ENCODE measurements at regions not wholly inside any gene's neighbourhood (a gene's known extent, or its start where the extent isn't known, plus 50 kb on each side); places are given as distances from the start of the nearest gene placed in this dataset.

DNA sequence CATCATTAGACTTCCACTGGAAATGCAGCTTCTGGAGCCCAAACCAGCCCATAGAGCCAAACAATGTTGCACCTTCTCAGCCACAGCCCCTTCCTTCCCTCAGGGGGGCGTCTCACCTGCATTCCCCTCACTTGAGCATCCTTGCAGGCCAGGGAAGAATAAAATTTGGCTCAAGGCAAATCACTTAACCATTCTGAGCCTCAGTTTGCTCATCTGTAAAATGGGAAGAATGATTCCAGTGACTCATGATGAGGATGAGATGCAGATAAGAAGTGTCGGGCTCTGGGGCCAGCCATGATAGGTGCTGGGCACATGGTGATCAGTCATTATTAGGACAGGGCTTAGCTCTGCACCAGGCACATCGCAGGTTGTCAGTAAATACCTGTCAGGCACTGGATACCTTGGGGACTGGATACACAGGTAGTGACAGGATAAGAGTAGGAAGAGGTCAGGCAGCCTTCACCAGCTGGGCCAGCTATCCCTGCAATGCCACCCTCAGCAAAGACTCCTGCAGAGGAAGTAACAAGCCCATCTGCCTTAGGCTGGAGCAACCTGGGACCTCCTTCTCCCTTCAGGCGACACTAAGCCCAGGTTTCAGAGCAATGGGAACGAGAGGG is 208.0 kb upstream of the TNRC6C start:
- Mint-ChIP-seq H3K4me1 (no peaks in the 10 kb centered on the region), H3K4me3 (no peak overlapping the region), H3K27ac (no peak overlapping the region), H3K9me3 (no peaks in the 10 kb centered on the region), H3K27me3 (peaks cover 9% of the 10 kb centered on the region), H3K36me3 (ENCODE audit: low read depth) (no peaks in the 10 kb centered on the region)
- DNase-seq: no peak
- intact Hi-C loops (cut with micrococcal nuclease): no loop called here

DNA sequence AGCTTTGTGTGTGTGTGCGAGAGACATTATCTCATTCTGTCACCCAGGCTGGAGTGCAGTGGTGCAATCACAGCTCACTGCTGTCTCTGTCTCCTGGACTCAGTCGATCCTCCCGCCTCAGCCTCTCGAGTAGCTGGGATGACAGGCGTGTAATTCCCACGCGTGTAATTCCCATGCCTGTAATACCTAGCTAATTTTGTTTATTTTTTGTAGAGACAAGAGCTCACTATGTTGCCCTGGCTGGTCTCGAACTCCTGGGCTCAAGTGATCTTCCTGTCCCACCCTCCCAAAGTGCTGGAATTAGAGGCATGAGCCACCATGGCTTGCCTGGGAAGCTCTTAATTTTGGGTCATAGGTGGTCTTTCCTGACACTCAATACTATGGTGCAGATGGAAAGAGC is 205.3 kb upstream of the TNRC6C start:
- Mint-ChIP-seq H3K4me3 (no peak overlapping the region), H3K27ac (no peak overlapping the region), H3K27me3 (peaks cover 2% of the 10 kb centered on the region), H3K4me1 (no peaks in the 10 kb centered on the region), H3K9me3 (no peaks in the 10 kb centered on the region), H3K36me3 (ENCODE audit: low read depth) (no peaks in the 10 kb centered on the region)
- intact Hi-C loops (cut with micrococcal nuclease): no loop called here
- DNase-seq: no peak

DNA sequence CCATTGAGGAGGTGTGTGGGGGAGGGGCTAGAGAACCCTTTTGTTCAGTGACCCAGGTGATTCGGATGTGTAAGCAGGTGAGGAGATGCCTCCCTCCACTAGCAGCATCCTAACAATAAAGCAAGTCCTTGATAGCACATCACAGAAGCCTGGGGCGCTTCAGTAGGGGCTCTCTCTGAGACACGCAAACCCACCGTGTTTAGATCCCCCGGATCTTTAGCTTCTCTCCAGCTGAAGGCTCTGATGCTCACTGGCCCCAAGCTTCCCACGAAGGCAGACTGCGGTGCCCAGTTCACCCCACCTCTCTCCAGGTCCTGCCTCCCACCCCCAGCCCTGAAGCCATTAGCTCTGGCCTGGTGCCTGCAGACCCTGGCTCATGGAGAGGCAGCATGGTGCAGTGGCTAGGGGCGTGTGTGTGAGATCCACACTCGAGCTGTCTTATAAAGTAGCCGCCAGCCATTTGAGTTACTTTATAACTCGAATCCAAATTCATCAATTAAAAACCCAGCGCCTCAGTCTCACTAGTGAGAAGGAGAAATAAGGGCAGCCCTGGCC is 204.7 kb upstream of the TNRC6C start:
- Mint-ChIP-seq H3K9me3 (no peaks in the 10 kb centered on the region), H3K4me3 (no peak overlapping the region), H3K27ac (no peak overlapping the region), H3K27me3 (peaks cover 2% of the 10 kb centered on the region), H3K36me3 (ENCODE audit: low read depth) (no peaks in the 10 kb centered on the region), H3K4me1 (no peaks in the 10 kb centered on the region)
- intact Hi-C loops (cut with micrococcal nuclease): no loop called here
- no peak for DNase-seq

DNA sequence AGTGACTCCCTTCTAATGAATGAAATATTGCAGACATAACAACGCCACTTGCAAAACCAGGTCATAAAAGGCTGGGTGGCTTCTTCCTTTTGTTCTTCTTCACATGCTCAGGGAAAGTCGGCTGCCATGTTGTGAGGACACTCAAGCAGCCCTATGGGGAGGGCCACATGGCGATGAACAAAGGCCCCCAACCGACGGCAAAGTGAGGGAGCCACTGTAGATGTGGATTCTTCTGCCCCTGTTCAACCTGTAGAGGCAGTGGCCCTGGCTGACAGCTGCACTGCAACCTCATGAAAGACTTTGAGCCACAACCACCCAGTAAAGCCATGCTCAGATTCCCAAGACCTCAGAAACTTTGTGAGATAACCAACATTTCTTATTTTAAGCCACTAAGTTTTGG is 203.5 kb upstream of the TNRC6C start:
- no peaks in the 10 kb centered on the region for H3K36me3 Mint-ChIP-seq (ENCODE audit: low read depth)
- no peak overlapping the region for H3K4me3 Mint-ChIP-seq
- H3K9me3 Mint-ChIP-seq: no peaks in the 10 kb centered on the region
- peaks cover 2% of the 10 kb centered on the region for H3K27me3 Mint-ChIP-seq
- H3K27ac Mint-ChIP-seq: no peak overlapping the region
- DNase-seq: no peak
- intact Hi-C loops (cut with micrococcal nuclease): no loop called here
- H3K4me1 Mint-ChIP-seq: no peaks in the 10 kb centered on the region

DNA sequence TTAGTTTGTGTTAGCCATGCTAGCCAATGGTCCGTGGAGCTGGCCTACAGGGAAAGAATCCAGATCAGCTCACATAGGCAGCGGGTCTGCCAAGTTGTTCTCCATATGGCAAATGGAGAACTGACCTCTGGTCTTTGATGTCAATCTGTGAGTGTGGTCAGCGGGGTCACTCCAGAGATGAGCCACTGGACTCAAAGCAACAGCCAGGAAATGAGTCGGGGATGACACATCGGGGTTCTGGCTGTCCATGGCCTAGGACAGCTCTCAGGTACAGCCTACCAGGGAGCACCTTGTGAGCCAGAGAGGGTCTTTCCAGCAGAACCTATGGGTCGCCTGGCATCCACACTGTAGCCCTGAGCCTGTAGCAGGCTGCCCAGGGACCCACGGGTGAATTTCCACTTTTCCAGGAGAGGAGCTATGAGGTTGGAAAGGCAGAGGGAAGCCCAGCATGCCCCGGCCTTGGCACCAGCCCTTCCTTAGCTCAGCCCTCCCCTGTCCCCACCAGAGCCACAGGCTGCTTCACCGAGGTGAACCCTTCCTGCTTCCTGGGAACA is 203.0 kb upstream of the TNRC6C start:
- Mint-ChIP-seq H3K36me3 (ENCODE audit: low read depth) (no peaks in the 10 kb centered on the region), H3K4me1 (no peaks in the 10 kb centered on the region), H3K27me3 (peaks cover 2% of the 10 kb centered on the region), H3K27ac (no peak overlapping the region), H3K9me3 (no peaks in the 10 kb centered on the region), H3K4me3 (no peak overlapping the region)
- DNase-seq: no peak
- intact Hi-C loops (cut with micrococcal nuclease): no loop called here

DNA sequence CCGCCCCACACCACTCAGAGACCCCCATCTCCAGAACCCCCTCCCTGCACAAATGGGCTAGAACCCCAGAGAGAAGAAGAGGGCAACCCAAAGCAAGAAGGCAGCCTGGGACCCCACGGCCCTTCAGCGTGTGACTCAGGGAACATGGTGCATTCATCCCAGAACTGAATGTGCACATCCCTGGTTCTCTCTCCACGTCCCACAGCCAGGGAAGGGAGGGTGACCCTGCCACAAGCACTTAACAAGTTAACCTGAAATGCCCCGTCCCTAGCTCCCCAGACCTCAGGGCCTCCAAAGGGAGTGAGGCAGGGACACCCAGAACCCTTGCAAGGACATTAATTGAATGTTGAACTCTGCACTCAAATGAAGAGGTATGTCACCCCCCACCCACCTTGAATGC is 202.5 kb upstream of the TNRC6C start:
- no peaks in the 10 kb centered on the region for H3K36me3 Mint-ChIP-seq (ENCODE audit: low read depth)
- no peaks in the 10 kb centered on the region for H3K27me3 Mint-ChIP-seq
- no peaks in the 10 kb centered on the region for H3K4me1 Mint-ChIP-seq
- intact Hi-C loops (cut with micrococcal nuclease): no loop called here
- H3K4me3 Mint-ChIP-seq: no peak overlapping the region
- H3K27ac Mint-ChIP-seq: no peak overlapping the region
- H3K9me3 Mint-ChIP-seq: no peaks in the 10 kb centered on the region
- no peak for DNase-seq

DNA sequence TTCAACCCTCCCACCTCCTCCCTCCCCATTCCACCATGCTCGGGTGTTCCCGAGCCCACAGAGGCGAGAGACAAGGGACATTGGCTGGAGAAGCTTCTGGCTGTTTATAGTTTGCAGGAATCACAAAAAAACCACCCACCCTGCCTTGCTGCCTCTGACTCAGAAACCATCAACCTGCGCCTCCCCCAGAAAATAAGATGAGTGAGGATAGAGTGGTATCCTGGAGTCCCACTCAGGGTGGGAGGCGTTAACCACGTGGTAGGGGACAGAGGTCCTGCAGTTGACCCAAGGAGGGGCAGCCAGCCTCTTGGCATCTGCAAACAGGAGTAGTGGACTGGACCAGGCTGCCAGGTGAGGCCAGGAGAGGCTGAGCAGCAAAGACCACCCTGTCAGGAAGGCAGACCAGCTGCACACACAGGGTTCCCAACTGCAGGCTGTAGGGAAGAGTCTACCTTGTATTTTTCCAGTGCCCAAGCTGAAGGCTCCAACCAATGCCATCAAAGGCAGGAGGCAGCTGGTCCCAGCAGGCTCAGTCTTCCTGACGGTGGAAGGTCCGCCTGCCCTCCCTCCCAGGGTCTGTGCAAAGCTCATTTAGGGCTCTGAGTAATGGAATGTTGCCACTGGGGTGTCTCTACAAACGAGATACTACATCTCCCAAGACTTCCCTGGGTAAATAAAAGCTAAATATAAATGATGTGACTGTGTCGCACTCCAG is 201.5 kb upstream of the TNRC6C start:
- Mint-ChIP-seq H3K4me3 (no peak overlapping the region), H3K27me3 (no peaks in the 10 kb centered on the region), H3K9me3 (no peaks in the 10 kb centered on the region), H3K36me3 (ENCODE audit: low read depth) (no peaks in the 10 kb centered on the region), H3K4me1 (no peaks in the 10 kb centered on the region), H3K27ac (no peak overlapping the region)
- no peak for DNase-seq
- intact Hi-C loops (cut with micrococcal nuclease): no loop called here

DNA sequence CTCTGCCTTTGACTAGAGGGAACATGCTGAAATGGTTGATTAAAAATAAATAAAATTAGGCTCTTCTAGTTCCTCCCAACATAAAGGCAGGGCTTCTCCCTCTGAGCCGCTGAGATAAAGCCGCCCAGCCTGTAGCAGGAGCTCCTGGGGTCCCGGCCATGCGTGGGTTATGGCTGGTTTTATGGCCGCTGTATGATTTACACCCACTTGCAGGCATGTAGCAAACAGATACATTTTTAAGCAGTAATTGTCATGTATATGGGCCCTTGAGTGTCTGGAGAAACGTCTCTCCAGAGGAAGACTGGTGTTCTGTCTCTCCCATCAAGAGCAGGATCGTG is 201.0 kb upstream of the TNRC6C start:
- H3K9me3 Mint-ChIP-seq: no peaks in the 10 kb centered on the region
- intact Hi-C loops (cut with micrococcal nuclease): no loop called here
- DNase-seq: no peak
- no peaks in the 10 kb centered on the region for H3K27me3 Mint-ChIP-seq
- H3K36me3 Mint-ChIP-seq (ENCODE audit: low read depth): no peaks in the 10 kb centered on the region
- H3K27ac Mint-ChIP-seq: no peak overlapping the region
- no peaks in the 10 kb centered on the region for H3K4me1 Mint-ChIP-seq
- H3K4me3 Mint-ChIP-seq: no peak overlapping the region

DNA sequence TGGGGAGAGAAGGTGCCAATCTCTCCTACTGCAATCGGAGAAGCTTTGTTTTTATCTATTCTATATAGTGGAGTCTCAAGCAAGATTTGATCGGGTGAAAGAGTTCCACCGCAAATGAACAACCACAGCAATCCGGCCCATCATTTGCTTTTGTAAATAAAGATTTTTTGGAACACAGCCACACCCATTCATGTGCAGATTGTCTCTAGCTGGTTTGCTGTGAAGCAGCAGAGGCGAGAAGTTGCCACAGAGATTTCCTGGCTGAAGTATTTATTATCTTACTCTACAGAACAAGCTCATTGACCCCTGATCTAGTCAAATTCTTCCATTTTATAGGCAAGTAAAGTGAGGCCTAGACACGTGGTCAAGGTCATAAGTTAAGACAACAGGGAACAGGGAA is 195.5 kb upstream of the TNRC6C start:
- intact Hi-C loops (cut with micrococcal nuclease): no loop called here
- no peak for DNase-seq
- no peaks in the 10 kb centered on the region for H3K36me3 Mint-ChIP-seq (ENCODE audit: low read depth)
- no peak overlapping the region for H3K4me3 Mint-ChIP-seq
- H3K27ac Mint-ChIP-seq: no peak overlapping the region
- H3K4me1 Mint-ChIP-seq: no peaks in the 10 kb centered on the region
- H3K9me3 Mint-ChIP-seq: no peaks in the 10 kb centered on the region
- peaks cover 10% of the 10 kb centered on the region for H3K27me3 Mint-ChIP-seq

DNA sequence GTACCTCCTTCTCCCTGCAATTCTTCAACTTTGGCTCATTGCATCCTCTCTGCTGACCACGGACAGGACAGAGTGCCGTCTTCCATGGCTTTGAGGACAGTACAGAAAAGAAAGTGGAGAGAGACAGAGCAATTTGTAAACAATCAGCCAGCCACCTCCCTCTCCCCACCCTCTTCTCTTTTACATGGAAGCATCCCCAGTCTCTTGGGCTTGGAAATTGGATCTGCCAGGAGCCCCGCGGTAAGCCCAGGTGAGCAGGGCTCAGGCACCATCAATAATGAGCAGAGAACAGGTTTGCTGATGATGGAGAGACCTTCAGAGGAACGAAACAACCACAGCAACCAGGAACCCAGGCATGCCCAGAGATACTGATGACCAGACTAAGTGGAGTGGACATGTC is 194.9 kb upstream of the TNRC6C start:
- H3K9me3 Mint-ChIP-seq: no peaks in the 10 kb centered on the region
- no peak for DNase-seq
- intact Hi-C loops (cut with micrococcal nuclease): no loop called here
- no peak overlapping the region for H3K4me3 Mint-ChIP-seq
- no peak overlapping the region for H3K27ac Mint-ChIP-seq
- no peaks in the 10 kb centered on the region for H3K4me1 Mint-ChIP-seq
- peaks cover 10% of the 10 kb centered on the region for H3K27me3 Mint-ChIP-seq
- no peaks in the 10 kb centered on the region for H3K36me3 Mint-ChIP-seq (ENCODE audit: low read depth)

DNA sequence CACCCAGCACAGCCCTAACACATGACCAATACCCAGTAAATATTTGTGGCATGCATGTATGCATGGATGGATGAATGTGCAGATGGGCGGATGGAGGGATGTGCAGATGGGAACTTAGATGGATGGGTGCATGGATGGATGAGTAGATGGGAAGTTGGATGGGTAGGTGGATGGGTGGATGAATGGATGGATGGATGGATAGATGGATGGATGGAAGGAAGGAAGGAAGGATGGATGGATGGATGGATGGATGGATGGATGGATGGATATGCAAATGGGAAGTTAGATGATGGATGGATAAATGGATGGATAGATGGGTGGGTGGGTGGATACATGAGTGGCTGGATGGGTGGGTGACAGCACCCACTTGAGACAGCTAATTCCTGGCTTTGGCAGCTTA is 193.2 kb upstream of the TNRC6C start:
- Mint-ChIP-seq H3K4me1 (no peaks in the 10 kb centered on the region), H3K36me3 (ENCODE audit: low read depth) (no peaks in the 10 kb centered on the region), H3K27me3 (peaks cover 14% of the 10 kb centered on the region), H3K9me3 (no peaks in the 10 kb centered on the region), H3K27ac (no peak overlapping the region), H3K4me3 (no peak overlapping the region)
- DNase-seq: no peak
- intact Hi-C loops (cut with micrococcal nuclease): no loop called here

DNA sequence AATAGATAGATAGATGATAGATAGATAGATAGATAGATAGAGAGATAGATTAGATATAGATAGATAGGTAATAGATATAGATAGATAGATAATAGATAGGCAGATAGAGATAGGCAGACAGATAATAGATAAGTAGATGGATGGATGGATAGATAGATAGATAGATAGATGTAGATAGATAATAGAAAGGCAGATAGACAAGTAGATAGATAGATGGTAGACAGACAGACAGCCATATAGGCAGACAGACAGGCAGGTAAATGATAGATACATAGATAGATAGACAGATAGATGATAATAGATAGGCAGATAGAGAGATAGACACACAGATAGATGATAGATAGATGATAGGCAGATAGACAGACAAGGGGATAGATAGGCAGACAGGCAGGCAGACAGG is 191.4 kb upstream of the TNRC6C start:
- Mint-ChIP-seq H3K36me3 (ENCODE audit: low read depth) (no peaks in the 10 kb centered on the region), H3K4me1 (peaks cover under 1% of the 10 kb centered on the region)

DNA sequence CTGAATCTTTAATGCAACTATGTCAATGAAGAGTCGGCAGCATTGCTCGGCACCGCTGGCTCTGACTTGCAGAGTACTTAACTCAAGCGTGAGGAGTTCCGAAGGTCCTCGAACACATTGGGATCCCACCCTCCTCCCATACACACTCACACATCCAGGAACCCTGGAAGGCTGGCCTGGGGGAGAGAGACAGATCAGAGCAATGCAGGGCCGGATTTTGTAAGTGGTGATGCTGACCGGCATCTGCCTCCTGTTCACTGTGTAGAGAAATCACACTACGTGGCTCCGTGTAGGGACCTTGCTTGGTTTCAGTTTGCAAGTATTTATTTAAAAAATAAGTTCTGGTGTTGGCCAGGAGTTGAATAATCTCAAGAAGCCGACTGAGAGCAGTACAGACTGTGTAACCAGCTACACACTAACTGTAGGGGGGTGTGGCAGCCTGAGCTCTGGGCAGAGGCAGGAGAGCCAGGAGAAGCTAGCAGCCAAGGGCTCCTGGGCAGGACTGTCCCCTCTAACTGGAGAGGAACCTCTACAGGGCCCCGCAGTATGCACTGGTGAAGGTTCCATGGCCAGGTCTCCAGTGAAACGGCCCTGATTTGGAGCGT is 190.2 kb upstream of the TNRC6C start:
- Mint-ChIP-seq H3K9me3 (no peaks in the 10 kb centered on the region), H3K36me3 (ENCODE audit: low read depth) (no peaks in the 10 kb centered on the region), H3K4me3 (no peak overlapping the region), H3K27ac (no peak overlapping the region), H3K27me3 (peaks cover 22% of the 10 kb centered on the region), H3K4me1 (peaks cover 6% of the 10 kb centered on the region)
- DNase-seq: no peak
- intact Hi-C loops (cut with micrococcal nuclease): no loop called here

More for the DNA sequence above, 191.4 kb upstream of the TNRC6C start:
- H3K4me3 Mint-ChIP-seq: no peak overlapping the region
- no peak overlapping the region for H3K27ac Mint-ChIP-seq
- DNase-seq: no peak
- intact Hi-C loops (cut with micrococcal nuclease): no loop called here
- H3K27me3 Mint-ChIP-seq: peaks cover 15% of the 10 kb centered on the region
- no peaks in the 10 kb centered on the region for H3K9me3 Mint-ChIP-seq

DNA sequence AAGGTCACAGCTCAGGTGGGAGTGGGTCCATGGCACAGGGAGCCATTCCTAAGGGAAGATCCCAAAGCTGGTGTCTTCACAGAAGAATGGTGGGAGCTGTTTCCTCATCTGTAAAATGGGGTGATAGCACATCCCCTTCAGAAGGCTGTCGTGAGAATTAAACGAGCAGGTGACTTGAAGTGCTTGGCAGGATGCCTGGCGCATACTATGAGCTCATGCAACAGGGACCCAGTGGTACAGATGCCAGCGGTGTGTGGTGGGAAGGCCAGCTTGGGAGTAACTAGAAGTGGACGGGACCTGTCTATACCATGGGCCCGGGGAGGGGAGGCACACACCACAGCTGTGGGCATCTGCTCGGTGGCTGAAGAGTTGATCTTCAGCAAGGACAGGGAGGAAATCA is 189.3 kb upstream of the TNRC6C start:
- peaks cover 6% of the 10 kb centered on the region for H3K4me1 Mint-ChIP-seq
- intact Hi-C loops (cut with micrococcal nuclease): no loop called here

More for the DNA sequence above, 189.3 kb upstream of the TNRC6C start:
- Mint-ChIP-seq H3K36me3 (ENCODE audit: low read depth) (no peaks in the 10 kb centered on the region), H3K27ac (no peak overlapping the region), H3K27me3 (peaks cover 22% of the 10 kb centered on the region), H3K9me3 (no peaks in the 10 kb centered on the region), H3K4me3 (no peak overlapping the region)
- DNase-seq: no peak

Data from activated CD4-positive, alpha-beta T cell treated with anti-CD3 and anti-CD28 coated beads, Interleukin-2, amount 10 ng/mL, durations not matched to agents 24 days and 14 days (primary cell).